HG03442 (cell line): ENCODE measurements at regions not wholly inside any gene's neighbourhood (a gene's known extent, or its start where the extent isn't known, plus 50 kb on each side); places are given as distances from the start of the nearest gene placed in this dataset.

Source experiments
- ATAC-seq: cut with Tn5 transposase; IDR thresholded peaks from one replicate; pipeline ENCODE4 v1.9.1; 2021; ENCODE audit warnings: mild to moderate bottlenecking, moderate library complexity; ENCODE audit not compliant: unreplicated experiment

DNA sequence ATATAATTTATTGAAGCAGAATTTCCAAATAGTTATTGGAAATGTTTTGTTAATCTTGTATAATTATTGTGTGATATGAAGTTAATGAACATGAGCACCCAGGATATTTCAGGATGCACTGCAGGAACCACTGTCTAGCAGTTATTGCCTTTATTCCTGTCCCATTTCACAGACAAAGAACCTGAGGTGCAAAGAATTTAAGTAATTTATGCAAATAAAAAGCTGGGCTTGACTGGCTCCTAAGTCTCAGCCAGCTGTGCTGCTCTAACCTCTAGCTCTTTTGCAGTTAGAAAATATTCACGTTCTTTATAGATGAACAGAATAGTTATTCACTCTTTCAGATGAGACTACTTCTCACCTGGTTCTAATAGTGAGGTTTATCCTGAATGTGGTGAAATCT is 50.0 kb upstream of the NUDT12 start:
- ATAC-seq: no peak
